ENCODE measurements at regions not wholly inside any gene's neighbourhood (a gene's known extent, or its start where the extent isn't known, plus 50 kb on each side); places are given as distances from the start of the nearest gene placed in this dataset.

DNA sequence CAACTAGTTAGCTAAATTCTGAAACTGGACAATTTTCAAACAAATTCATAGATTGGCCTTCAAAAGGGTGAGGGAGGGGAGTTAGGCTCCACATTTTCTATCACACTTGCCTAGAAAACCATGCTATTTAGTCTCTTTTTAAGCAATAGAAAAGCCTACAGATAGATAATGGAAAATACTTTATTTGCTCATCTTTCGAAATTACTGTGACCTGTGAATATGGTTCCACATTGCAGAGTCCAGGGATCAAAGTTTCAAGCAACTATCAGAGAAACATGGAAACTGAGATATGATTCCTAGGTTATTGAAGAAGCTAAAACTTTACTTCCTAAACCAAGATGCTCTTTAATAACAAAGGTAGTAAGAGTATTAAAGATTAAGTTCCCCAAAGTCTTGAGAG lies 176.6 kb upstream of the NECTIN3 start:
- TF ChIP-seq, protein P1, sequence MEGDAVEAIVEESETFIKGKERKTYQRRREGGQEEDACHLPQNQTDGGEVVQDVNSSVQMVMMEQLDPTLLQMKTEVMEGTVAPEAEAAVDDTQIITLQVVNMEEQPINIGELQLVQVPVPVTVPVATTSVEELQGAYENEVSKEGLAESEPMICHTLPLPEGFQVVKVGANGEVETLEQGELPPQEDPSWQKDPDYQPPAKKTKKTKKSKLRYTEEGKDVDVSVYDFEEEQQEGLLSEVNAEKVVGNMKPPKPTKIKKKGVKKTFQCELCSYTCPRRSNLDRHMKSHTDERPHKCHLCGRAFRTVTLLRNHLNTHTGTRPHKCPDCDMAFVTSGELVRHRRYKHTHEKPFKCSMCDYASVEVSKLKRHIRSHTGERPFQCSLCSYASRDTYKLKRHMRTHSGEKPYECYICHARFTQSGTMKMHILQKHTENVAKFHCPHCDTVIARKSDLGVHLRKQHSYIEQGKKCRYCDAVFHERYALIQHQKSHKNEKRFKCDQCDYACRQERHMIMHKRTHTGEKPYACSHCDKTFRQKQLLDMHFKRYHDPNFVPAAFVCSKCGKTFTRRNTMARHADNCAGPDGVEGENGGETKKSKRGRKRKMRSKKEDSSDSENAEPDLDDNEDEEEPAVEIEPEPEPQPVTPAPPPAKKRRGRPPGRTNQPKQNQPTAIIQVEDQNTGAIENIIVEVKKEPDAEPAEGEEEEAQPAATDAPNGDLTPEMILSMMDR (IDR thresholded peaks at IDR 0.05) = no peak
- TF ChIP-seq POLR2A (IDR thresholded peaks at IDR 0.05) = no peak
